AG04450 (cell line): ENCODE measurements at regions not wholly inside any gene's neighbourhood (a gene's known extent, or its start where the extent isn't known, plus 50 kb on each side); places are given as distances from the start of the nearest gene placed in this dataset.

Experiments
- CTCF ChIA-PET: fragments of 300-600, 350-600 bp; formaldehyde crosslinking; extraction: SDS; loops from one replicate; lab custom pipeline; 2022; ENCODE audit warnings: antibody characterized with exemption, inconsistent platforms; lab: Charles Lee
- POLR2A ChIA-PET: fragments of 350-600 bp; formaldehyde crosslinking; extraction: SDS; loops from one replicate; lab custom pipeline; 2021; ENCODE audit warnings: antibody characterized with exemption, inconsistent platforms; lab: Yijun Ruan, JAX
- DNase-seq: peaks from one replicate; pipeline ENCODE4 v3.0.0-alpha.2; 2011; ENCODE audit warnings: low read depth, low spot score
- H3K27ac ChIP-seq: one replicate; pipeline ENCODE4 v1.5.1; 2012; ENCODE audit warnings: low read depth, low read length, control low read depth
- H3K27me3 ChIP-seq: one replicate; pipeline ENCODE4 v1.6.0; 2012; ENCODE audit warnings: low read length; ENCODE audit not compliant: control insufficient read depth, insufficient read depth
- H3K4me3 ChIP-seq: 2 replicates; pipeline ENCODE4 v1.5.1; 2011; ENCODE audit warnings: mild to moderate bottlenecking, low read depth, low read length, control low read depth
- H3K9me3 ChIP-seq: 2 replicates; pipeline ENCODE4 v1.5.1; 2012; ENCODE audit warnings: low read length; ENCODE audit not compliant: control insufficient read depth, insufficient read depth
- TF ChIP-seq, protein P1 (sequence below): IDR thresholded peaks from 2 replicates; pipeline ENCODE4 v1.5.1; 2011; ENCODE audit warnings: low read depth, low read length, control low read depth, inconsistent platforms

DNA sequence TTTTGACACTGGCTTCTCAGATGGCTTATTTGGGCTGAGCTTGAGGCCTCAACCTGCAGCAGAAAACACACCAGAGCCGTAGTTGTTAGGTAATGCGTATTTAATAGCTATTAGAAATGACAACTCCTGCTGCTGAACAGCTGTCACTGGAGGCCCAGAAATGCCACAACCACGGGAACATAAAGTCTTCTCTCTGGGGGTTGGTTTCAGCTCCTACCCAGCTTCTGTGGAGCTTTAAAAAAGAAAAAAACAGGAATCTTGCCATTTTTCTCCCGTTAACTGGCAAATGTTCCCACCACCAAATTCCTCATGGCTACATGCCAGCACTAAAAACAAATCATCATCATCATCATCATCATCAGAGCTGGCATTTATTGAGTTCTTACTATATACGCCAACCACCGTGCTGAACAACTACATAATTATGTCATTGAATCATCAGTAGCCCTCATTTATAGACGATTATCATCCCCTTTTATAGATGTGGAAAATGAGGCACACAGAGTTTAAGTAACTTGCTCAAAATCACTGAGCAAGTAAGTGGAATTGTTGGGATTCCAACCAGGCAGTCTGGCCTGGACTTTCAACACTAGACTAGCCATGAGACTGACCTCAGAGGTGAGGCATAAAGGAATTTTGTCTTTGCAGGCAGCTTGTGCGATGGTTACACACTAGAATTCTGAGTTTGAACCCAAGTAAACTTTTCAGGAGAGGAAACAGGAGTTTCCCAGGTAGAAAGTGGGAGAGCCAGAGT is 185.3 kb upstream of the WWC1 start:
- Histone ChIP-seq H3K9me3 (no peaks in the 10 kb centered on the region), H3K27ac (no peak overlapping the region), H3K4me3 (no peak overlapping the region), H3K27me3 (no peaks in the 10 kb centered on the region)
- POLR2A ChIA-PET = no interaction called here
- DNase-seq = no peak
- TF ChIP-seq, protein P1, sequence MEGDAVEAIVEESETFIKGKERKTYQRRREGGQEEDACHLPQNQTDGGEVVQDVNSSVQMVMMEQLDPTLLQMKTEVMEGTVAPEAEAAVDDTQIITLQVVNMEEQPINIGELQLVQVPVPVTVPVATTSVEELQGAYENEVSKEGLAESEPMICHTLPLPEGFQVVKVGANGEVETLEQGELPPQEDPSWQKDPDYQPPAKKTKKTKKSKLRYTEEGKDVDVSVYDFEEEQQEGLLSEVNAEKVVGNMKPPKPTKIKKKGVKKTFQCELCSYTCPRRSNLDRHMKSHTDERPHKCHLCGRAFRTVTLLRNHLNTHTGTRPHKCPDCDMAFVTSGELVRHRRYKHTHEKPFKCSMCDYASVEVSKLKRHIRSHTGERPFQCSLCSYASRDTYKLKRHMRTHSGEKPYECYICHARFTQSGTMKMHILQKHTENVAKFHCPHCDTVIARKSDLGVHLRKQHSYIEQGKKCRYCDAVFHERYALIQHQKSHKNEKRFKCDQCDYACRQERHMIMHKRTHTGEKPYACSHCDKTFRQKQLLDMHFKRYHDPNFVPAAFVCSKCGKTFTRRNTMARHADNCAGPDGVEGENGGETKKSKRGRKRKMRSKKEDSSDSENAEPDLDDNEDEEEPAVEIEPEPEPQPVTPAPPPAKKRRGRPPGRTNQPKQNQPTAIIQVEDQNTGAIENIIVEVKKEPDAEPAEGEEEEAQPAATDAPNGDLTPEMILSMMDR = no peak
- CTCF ChIA-PET = no interaction called here

DNA sequence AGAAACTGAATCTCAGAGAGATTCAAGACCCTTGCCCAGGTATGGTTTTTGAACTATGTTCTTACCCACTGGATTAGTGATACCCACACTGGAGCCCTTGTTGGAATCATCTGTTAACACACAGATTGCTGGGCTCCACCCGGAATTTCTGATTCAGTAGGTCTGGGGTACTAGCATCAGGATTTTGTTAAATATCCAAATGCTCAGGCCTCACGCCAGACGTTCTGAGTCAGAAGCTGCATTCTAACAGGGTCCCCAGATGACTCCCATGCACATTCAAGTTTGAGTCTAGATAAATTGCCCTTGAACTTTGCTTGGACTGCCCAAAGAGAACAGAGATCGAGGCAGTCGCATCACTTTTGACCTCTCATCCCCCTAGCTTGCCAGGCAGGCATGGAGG is 182.0 kb upstream of the WWC1 start:
- POLR2A ChIA-PET = interaction anchor here (0.7 kb wide), 1 partner anchor 393 kb away, joined by 5 read pairs; no protein-coding TSS in a partner anchor
- H3K27ac ChIP-seq = no peak overlapping the region
- TF ChIP-seq, protein P1 = no peak
- CTCF ChIA-PET = no interaction called here
- no peaks in the 10 kb centered on the region for H3K27me3 ChIP-seq
- H3K4me3 ChIP-seq = no peak overlapping the region
- no peaks in the 10 kb centered on the region for H3K9me3 ChIP-seq
- DNase-seq = no peak

DNA sequence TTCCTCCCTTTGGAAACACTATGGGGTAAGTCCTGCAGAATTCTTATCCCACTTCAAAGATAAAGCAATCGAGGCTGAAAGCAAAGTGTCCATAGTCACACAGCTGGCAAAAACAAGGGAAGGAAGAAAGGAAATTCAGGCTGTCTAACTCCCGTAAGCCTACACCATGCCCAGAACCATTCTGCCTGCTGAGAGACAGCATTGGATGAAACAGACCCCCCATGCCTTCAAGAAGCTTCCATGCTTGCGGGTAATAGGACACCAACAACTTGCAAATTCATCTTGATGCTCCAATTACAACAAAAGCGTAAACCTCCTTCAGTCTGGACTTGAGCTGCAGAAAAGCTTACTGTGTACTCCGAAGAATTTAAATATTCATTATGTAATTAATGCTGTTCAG is 181.1 kb upstream of the WWC1 start:
- Histone ChIP-seq H3K27ac (no peak overlapping the region), H3K9me3 (no peaks in the 10 kb centered on the region), H3K27me3 (no peaks in the 10 kb centered on the region), H3K4me3 (no peak overlapping the region)
- POLR2A ChIA-PET = no interaction called here
- CTCF ChIA-PET = interaction anchor here (1.0 kb wide), 1 partner anchor 109 kb away, joined by 4 read pairs; no protein-coding TSS in a partner anchor
- no peak for DNase-seq
- TF ChIP-seq, protein P1 = no peak

DNA sequence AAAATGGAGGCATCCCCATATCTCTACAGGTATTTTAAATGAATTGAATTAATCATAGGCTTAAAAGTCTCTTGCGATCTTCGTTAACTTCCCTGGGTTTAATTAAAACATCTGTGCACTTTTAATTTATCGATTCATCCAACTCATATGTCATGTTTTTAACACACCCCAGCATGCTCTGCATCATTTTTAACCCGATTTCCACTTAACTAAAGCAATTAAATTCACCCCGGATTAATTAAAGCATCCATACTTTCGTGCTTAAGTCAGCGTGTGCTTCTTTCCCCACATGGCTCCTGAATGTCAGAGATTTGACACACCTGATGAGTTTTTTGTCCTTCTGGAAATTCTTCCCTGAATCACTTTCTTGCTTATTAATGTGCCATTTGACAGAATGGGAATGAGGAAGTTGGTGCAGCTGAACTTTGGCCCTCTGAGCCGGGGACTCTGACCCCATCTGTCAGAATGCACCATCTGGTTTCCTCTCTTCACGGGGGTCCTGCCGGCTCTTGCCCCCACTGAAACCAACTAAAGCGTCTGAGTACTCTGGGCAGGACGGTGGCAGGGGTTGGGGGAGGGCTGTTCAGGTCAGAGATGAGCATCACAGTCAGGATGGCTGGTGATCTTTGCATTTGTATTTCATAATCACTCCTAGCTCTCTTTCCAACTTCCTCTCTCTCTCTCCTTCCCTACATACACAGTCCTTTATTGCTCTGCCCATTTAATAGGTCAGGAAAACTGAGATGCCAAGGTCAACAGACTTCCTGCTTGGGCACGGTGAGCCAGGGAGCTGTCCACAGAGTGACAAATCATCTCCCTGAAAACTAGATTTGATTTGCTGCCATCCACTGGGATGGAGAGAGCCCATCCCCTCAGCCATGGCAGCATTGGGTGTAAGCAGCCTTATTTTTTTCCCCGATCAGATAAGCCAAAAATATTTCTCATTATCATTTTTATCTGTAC is 180.3 kb upstream of the WWC1 start:
- no peak overlapping the region for H3K4me3 ChIP-seq
- H3K27me3 ChIP-seq = no peaks in the 10 kb centered on the region
- TF ChIP-seq, protein P1 = no peak
- ChIA-PET POLR2A (no interaction called here), CTCF (interaction anchor here (0.9 to 1.2 kb wide), 3 partner anchors 10 to 109 kb away, joined by 4 to 5 read pairs (median 5); no protein-coding TSS in a partner anchor)
- H3K27ac ChIP-seq = no peak overlapping the region
- no peaks in the 10 kb centered on the region for H3K9me3 ChIP-seq
- no peak for DNase-seq
